C4-2B (cell line): ENCODE measurements at regions not wholly inside any gene's neighbourhood (a gene's known extent, or its start where the extent isn't known, plus 50 kb on each side); places are given as distances from the start of the nearest gene placed in this dataset.
"Not testable (repeated sequence)": the region's sequence is repeated elsewhere in the genome, so short reads cannot be mapped to it uniquely, and the experiment has no call there.

Experiments used
- ZFX ChIP-seq: fragments of 450-650 bp; IDR thresholded peaks from 2 replicates; pipeline ENCODE4 v1.6.1; 2017
- TF ChIP-seq, protein P1 (sequence below): fragments of 450-650 bp; conservative IDR thresholded peaks from 2 replicates; pipeline ENCODE4 v1.5.1; 2017; ENCODE audit warnings: mild to moderate bottlenecking

DNA sequence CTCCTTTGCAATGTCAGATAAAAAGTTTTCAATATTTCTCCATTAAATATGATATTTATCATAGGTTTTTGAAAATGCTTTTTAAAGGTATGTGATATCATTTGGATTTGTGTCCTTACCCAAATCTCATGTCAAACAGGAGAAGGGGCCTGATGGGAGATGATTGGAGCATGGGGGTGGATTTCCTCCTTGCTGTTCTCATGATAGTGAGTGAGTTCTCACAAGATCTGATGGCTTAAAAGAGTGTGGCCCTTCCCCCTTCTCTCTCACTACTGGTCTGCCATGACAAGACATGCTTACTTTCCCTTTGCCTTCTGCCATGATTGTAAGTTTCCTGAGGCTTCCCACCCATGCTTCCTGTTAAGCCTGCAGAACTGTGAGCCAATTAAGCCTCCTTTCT is 90.0 kb downstream of the GYPE start:
- TF ChIP-seq, protein P1, sequence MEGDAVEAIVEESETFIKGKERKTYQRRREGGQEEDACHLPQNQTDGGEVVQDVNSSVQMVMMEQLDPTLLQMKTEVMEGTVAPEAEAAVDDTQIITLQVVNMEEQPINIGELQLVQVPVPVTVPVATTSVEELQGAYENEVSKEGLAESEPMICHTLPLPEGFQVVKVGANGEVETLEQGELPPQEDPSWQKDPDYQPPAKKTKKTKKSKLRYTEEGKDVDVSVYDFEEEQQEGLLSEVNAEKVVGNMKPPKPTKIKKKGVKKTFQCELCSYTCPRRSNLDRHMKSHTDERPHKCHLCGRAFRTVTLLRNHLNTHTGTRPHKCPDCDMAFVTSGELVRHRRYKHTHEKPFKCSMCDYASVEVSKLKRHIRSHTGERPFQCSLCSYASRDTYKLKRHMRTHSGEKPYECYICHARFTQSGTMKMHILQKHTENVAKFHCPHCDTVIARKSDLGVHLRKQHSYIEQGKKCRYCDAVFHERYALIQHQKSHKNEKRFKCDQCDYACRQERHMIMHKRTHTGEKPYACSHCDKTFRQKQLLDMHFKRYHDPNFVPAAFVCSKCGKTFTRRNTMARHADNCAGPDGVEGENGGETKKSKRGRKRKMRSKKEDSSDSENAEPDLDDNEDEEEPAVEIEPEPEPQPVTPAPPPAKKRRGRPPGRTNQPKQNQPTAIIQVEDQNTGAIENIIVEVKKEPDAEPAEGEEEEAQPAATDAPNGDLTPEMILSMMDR, result not testable (repeated sequence)
- not testable (repeated sequence) for TF ChIP-seq ZFX
